Psoas muscle (tissue), 7 donors: ENCODE measurements at regions not wholly inside any gene's neighbourhood (a gene's known extent, or its start where the extent isn't known, plus 50 kb on each side); places are given as distances from the start of the nearest gene placed in this dataset.

ENCODE experiments used
- ATAC-seq, 4 donors: fragments of 200-7000 bp; cut with Tn5 transposase; one replicate each; pipeline ENCODE4 v1.9.1; 2020; ENCODE audit warnings: moderate library complexity in 3 of 4, mild to moderate bottlenecking in 2 of 4
- DNase-seq, 2 donors: peaks; one replicate each; pipeline ENCODE4 v3.0.0-alpha.2; 2020
- H3K27ac ChIP-seq: fragments of 200-600 bp; one replicate; pipeline ENCODE4 v1.8.0; 2022
- H3K27me3 ChIP-seq, 3 donors: fragments of 200-600 bp in 1 of 3; one replicate each; pipeline versions ENCODE4 v1.6.1 to v1.8.0; 2013 to 2022; ENCODE audit warnings: low read length in 2 of 3, mild to moderate bottlenecking in 2 of 3, moderate library complexity in 1 of 3; ENCODE audit not compliant: insufficient read depth in 3 of 3
- H3K36me3 ChIP-seq, 2 donors: fragments of 200-600 bp in 1 of 2; one replicate each; pipeline versions ENCODE4 v1.6.1 to v1.8.0; 2013 to 2022; ENCODE audit warnings: low read depth in 1 of 2, mild to moderate bottlenecking in 1 of 2, moderate library complexity in 1 of 2; ENCODE audit not compliant: insufficient read depth in 1 of 2
- H3K4me1 ChIP-seq: fragments of 200-600 bp; one replicate; pipeline ENCODE4 v1.8.0; 2022
- H3K4me3 ChIP-seq: fragments of 200-600 bp; one replicate; pipeline ENCODE4 v1.8.0; 2022; ENCODE audit warnings: mild to moderate bottlenecking
- H3K9me3 ChIP-seq: fragments of 200-600 bp; one replicate; pipeline ENCODE4 v1.8.0; 2022
- WGBS, 3 donors: extraction: QIAGEN DNeasy Blood & Tissue Kit; methylation state at CpG; one replicate each; pipeline versions ENCODE4 v1.1.6 to v1.1.7; 2013; 5-methylcytosine and 5-hydroxymethylcytosine counted together
- intact Hi-C, 2 donors: fragments of 100-400 bp; cut with DNase I; formaldehyde crosslinking; loops; one replicate each; pipeline versions ENCODE4 v1.11.0 to v1.14.2; 2022
- TF ChIP-seq, protein P1 (sequence below): fragments of 200-600 bp; IDR thresholded peaks from one replicate; pipeline ENCODE4 v1.8.0; 2022; ENCODE audit warnings: antibody characterized with exemption
- donor health status: healthy with polysubstance abuse.
- donor health status: DM: no; HTN: no; CAD: no; lungs with moderate emphysema.
- donor health status: Bipolar disorder and iron deficiency.
- donor health status: healthy.
- donor health status: DM: yes; HTN: yes; CAD: no.
- donor health status: DM: no; HTN: no; CAD: no.
- donor health status: DM: yes; HTN: yes; CAD: no.

DNA sequence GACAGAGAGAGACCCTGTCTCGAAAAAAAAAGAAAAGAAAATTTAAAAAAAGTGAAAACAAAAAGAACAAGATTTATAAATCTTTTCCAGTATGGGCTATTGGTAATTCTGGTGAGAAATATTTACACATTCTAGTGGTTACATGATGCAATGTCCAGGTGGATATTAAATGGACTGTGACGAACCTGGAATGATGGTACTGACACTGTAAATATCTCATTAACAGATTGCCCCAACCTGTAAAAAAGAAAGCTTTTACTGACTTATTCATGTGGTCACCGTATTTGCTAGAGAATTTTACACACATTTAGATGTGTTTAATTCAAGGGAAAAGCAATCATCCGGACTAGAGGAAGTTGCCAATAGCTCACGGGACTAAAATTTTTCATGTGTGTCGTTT, 162.1 kb upstream of the LRIG1 start:
- intact Hi-C loops, result no loop called here

DNA sequence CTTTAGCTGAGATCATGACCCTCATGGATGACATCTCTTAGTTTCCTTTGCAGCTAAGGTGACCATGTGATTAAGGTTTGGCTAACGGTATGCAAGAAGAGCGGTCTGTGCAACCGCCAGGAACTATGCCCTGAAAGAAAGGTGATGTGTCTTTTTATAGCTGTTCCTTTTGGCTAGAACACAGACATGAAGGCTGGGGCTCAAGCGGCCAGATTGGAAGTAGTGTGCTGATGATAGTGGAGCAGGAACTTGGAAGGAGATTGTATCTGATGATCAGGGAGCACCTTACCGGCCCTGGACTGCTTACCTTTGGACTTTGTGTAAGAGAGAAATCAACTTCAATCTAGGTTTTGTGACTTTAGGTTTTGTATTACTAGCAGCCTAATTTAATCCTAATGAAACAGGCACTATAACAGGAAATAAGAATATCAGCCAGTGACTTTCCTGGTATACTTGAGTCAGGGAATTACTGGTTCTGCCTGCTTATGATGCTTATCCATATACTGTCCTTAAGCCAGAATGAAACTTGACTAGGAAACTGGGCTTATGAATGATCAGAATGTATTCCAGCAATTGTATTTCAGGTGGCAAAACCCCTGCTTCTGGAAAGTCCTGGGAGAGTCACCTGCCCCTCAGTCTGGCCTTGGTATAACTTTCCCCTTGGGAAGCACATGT, 164.3 kb upstream of the LRIG1 start:
- Histone ChIP-seq H3K4me3 (no peak overlapping the region), H3K9me3 (no peaks in the 10 kb centered on the region), H3K27me3 (no peaks in the 10 kb centered on the region), H3K27ac (peak overlapping the region; percentile 74), H3K4me1 (peaks cover 12% of the 10 kb centered on the region), H3K36me3 (no peaks in the 10 kb centered on the region)
- 27 to 51% (median 38%) methylated on average over 5 of the region's 5 CpGs for WGBS, 3 donors
- TF ChIP-seq, protein P1, sequence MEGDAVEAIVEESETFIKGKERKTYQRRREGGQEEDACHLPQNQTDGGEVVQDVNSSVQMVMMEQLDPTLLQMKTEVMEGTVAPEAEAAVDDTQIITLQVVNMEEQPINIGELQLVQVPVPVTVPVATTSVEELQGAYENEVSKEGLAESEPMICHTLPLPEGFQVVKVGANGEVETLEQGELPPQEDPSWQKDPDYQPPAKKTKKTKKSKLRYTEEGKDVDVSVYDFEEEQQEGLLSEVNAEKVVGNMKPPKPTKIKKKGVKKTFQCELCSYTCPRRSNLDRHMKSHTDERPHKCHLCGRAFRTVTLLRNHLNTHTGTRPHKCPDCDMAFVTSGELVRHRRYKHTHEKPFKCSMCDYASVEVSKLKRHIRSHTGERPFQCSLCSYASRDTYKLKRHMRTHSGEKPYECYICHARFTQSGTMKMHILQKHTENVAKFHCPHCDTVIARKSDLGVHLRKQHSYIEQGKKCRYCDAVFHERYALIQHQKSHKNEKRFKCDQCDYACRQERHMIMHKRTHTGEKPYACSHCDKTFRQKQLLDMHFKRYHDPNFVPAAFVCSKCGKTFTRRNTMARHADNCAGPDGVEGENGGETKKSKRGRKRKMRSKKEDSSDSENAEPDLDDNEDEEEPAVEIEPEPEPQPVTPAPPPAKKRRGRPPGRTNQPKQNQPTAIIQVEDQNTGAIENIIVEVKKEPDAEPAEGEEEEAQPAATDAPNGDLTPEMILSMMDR, result no peak
- DNase-seq (peak; percentile 16 to 54), ATAC-seq (peak; percentile 88 to 99 (median 92))
- intact Hi-C loops, result no loop called here

More for the DNA sequence above, 162.1 kb upstream of the LRIG1 start:
- H3K27ac ChIP-seq, result no peak overlapping the region
- peaks cover 12% of the 10 kb centered on the region for H3K4me1 ChIP-seq
- DNase-seq (no peak), ATAC-seq (no peak)
- TF ChIP-seq, protein P1, result no peak
- no peak overlapping the region for H3K4me3 ChIP-seq
- no peaks in the 10 kb centered on the region for H3K27me3 ChIP-seq
- no peaks in the 10 kb centered on the region for H3K36me3 ChIP-seq
- 69 to 86% (median 79%) methylated on average over 6 of the region's 6 CpGs for WGBS, 3 donors
- H3K9me3 ChIP-seq, result no peaks in the 10 kb centered on the region

DNA sequence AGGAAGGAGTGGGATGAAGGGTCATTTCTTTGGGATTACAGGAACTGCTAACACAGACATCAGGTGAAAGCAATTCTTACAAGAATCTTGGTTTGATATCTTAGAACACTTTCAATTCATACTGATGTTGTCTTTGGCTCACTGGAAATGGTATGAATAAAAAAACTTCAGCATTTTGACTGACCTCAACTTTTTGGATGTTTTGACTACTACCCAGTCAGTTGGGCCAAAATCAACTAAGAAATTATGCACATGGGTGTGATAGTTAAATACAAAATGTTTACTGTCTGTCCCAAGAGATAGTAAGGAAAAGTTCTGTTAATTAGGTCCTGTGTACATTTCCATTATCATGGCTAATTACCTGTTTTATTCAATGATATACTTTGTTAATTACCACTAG, 165.5 kb upstream of the LRIG1 start:
- no peak overlapping the region for H3K27ac ChIP-seq
- TF ChIP-seq, protein P1, result no peak
- no peaks in the 10 kb centered on the region for H3K9me3 ChIP-seq
- no peak overlapping the region for H3K4me3 ChIP-seq
- no peak for DNase-seq
- ATAC-seq, result no peak
- no peaks in the 10 kb centered on the region for H3K27me3 ChIP-seq
- intact Hi-C loops, result no loop called here
- H3K4me1 ChIP-seq, result peaks cover 12% of the 10 kb centered on the region
- no peaks in the 10 kb centered on the region for H3K36me3 ChIP-seq

DNA sequence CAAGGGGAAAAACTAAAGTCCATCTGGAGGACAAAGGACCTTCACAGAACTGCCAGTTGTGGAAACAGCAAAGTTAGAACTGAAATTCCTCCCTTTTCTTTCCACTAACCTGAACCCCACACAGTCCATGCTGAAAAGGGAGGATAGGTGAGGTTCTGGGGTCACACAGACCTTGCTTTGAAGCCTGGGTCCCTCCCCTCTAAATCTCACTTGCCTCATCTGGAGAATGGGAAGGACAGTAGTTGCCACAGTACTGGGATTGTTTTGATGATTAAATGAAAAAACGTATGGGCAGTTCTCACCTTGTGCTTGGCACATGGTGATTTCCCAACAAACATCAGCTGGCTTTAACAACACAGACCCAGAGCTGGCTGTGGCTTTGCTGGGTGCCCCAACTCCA, 166.4 kb upstream of the LRIG1 start:
- H3K4me1 ChIP-seq, result peaks cover 12% of the 10 kb centered on the region
- ATAC-seq, result no peak
- no peak overlapping the region for H3K4me3 ChIP-seq
- no peaks in the 10 kb centered on the region for H3K9me3 ChIP-seq
- no peaks in the 10 kb centered on the region for H3K36me3 ChIP-seq
- TF ChIP-seq, protein P1, result no peak
- intact Hi-C loops, result no loop called here
- no peak overlapping the region for H3K27ac ChIP-seq
- DNase-seq, result no peak
- H3K27me3 ChIP-seq, result no peaks in the 10 kb centered on the region
- 46 to 75% (median 49%) methylated on average over 1 of the region's 1 CpG for WGBS, 3 donors

DNA sequence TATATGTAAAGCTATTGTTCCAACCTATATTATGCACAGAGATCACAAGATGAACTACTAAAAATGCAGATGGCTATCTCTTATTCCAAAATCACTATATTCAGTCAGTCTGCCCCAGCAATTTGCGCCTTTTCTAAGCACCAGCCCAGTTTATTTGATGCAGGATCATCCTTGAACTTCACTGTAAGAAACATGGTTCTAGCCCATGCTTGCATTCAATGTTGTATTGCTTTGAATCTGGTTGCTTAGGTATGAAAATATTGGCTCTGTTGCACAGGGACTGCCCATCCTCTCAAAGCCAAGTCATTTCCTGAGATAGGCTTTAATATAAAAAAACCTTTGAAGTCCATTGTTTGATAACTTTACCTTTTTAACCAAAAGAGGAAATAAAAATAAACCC, 170.5 kb upstream of the LRIG1 start:
- WGBS, 3 donors, result 87 to 96% (median 94%) methylated on average over 1 of the region's 1 CpG
- Histone ChIP-seq H3K4me1 (no peaks in the 10 kb centered on the region), H3K4me3 (no peak overlapping the region), H3K27me3 (no peaks in the 10 kb centered on the region), H3K27ac (no peak overlapping the region), H3K9me3 (no peaks in the 10 kb centered on the region), H3K36me3 (no peaks in the 10 kb centered on the region)
- TF ChIP-seq, protein P1, result no peak
- no peak for ATAC-seq
- no peak for DNase-seq
- intact Hi-C loops, result no loop called here
